Left lung (tissue), 4 donors: ENCODE measurements at regions not wholly inside any gene's neighbourhood (a gene's known extent, or its start where the extent isn't known, plus 50 kb on each side); places are given as distances from the start of the nearest gene placed in this dataset.

Source experiments
- ATAC-seq: fragments of 200-7000 bp; cut with Tn5 transposase; one replicate; pipeline ENCODE4 v1.9.1; 2020; ENCODE audit warnings: moderate library complexity
- DNase-seq, 4 donors: peaks; one replicate each; pipeline ENCODE4 v3.0.0-alpha.2; 2013 to 2020
- H3K27ac ChIP-seq, 2 donors: fragments of 200-600 bp; sonication (generic) in 1 of 2; one replicate each; pipeline versions ENCODE4 v1.5.0 to v1.8.0; 2020 to 2021
- H3K27me3 ChIP-seq, 2 donors: fragments of 200-600 bp; sonication (generic) in 1 of 2; one replicate each; pipeline versions ENCODE4 v1.5.0 to v1.8.0; 2020 to 2021
- H3K36me3 ChIP-seq, 2 donors: fragments of 200-600 bp; sonication (generic) in 1 of 2; one replicate each; pipeline versions ENCODE4 v1.5.0 to v1.8.0; 2020 to 2021
- H3K4me1 ChIP-seq, 2 donors: fragments of 200-600 bp; one replicate each; pipeline ENCODE4 v1.8.0; 2021
- H3K4me3 ChIP-seq, 2 donors: fragments of 200-600 bp; sonication (generic) in 1 of 2; one replicate each; pipeline versions ENCODE4 v1.5.0 to v1.8.0; 2020 to 2021; ENCODE audit warnings: mild to moderate bottlenecking in 1 of 2
- H3K9me3 ChIP-seq, 2 donors: fragments of 200-600 bp; sonication (generic) in 1 of 2; one replicate each; pipeline versions ENCODE4 v1.5.0 to v1.8.0; 2020 to 2021
- intact Hi-C, 2 donors: fragments of 100-400 bp; cut with DNase I; formaldehyde crosslinking; loops; one replicate each; pipeline versions ENCODE4 v1.11.2 to v1.14.2; 2022
- TF ChIP-seq, protein P1 (sequence below), 2 donors: fragments of 200-600 bp; sonication (generic) in 1 of 2; IDR thresholded peaks; one replicate each; pipeline versions ENCODE4 v1.5.0 to v1.8.0; 2021; ENCODE audit warnings: antibody characterized with exemption in 2 of 2
- donor health status: DM: no; HTN: yes; CAD: no.
- donor health status: DM: no; HTN: no; CAD: no.

DNA sequence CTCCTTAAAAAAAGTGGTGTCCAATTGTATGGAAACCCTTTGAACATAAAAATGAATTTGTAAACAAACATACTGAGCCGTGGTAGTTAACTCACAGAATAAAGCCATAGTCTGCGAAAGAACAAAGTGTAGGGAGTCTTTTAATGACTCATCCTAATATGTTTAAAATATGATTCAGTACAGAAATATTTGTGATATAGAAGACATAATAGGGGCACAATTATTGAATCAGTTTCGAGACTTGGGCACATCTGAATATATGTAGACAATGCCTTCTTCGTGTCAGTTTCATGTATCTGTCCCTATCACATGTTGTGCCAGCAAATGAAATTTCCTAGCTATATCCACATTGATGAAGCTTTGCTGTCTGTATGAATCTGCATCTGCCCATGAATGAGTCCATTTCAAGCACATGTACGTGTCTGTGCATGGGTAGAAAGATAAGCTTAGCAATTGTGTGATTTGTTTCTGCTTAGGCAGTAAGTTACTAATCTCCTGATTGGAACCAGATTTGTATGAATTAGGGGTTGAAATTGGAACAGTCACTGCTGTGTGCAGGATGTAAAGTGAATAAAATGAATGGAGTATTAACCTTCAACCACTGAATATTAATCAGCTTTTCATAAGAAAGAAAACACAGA, 112.5 kb upstream of the SOX9 start:
- Histone ChIP-seq H3K27ac (no peak overlapping the region), H3K4me1 (no peaks in the 10 kb centered on the region), H3K4me3 (no peak overlapping the region), H3K9me3 (no peaks in the 10 kb centered on the region), H3K27me3 (no peaks in the 10 kb centered on the region), H3K36me3 (no peaks in the 10 kb centered on the region)
- DNase-seq (no peak), ATAC-seq (no peak)
- TF ChIP-seq, protein P1, sequence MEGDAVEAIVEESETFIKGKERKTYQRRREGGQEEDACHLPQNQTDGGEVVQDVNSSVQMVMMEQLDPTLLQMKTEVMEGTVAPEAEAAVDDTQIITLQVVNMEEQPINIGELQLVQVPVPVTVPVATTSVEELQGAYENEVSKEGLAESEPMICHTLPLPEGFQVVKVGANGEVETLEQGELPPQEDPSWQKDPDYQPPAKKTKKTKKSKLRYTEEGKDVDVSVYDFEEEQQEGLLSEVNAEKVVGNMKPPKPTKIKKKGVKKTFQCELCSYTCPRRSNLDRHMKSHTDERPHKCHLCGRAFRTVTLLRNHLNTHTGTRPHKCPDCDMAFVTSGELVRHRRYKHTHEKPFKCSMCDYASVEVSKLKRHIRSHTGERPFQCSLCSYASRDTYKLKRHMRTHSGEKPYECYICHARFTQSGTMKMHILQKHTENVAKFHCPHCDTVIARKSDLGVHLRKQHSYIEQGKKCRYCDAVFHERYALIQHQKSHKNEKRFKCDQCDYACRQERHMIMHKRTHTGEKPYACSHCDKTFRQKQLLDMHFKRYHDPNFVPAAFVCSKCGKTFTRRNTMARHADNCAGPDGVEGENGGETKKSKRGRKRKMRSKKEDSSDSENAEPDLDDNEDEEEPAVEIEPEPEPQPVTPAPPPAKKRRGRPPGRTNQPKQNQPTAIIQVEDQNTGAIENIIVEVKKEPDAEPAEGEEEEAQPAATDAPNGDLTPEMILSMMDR (IDR thresholded peaks at IDR 0.05): no peak
- intact Hi-C loops: no loop called here

- peaks cover 0 to 3% of the 10 kb centered on the region in 2 donors for H3K9me3 ChIP-seq
- H3K4me3 ChIP-seq: no peak overlapping the region
- intact Hi-C loops: no loop called here
- H3K27me3 ChIP-seq: no peaks in the 10 kb centered on the region
- H3K27ac ChIP-seq: no peak overlapping the region
- DNase-seq: no peak
- no peak for ATAC-seq
- no peaks in the 10 kb centered on the region for H3K36me3 ChIP-seq
- TF ChIP-seq, protein P1 (IDR thresholded peaks at IDR 0.05): no peak
- H3K4me1 ChIP-seq: no peaks in the 10 kb centered on the region
These were observed 109.3 kb upstream of the SOX9 start for GRCh38 chr17:72011561-72011960.

- H3K4me3 ChIP-seq: no peak overlapping the region
- H3K27me3 ChIP-seq: peaks cover 0 to 7% of the 10 kb centered on the region in 2 donors
- no peak for ATAC-seq
- no peaks in the 10 kb centered on the region for H3K9me3 ChIP-seq
- no peak for DNase-seq
- no peaks in the 10 kb centered on the region for H3K36me3 ChIP-seq
- H3K4me1 ChIP-seq: no peaks in the 10 kb centered on the region
- TF ChIP-seq, protein P1 (IDR thresholded peaks at IDR 0.05): no peak
- intact Hi-C loops: no loop called here
- H3K27ac ChIP-seq: no peak overlapping the region
These were observed 99.3 kb upstream of the SOX9 start for GRCh38 chr17:72021417-72022041.

GRCh38 chr17:72022328-72023275, 98.2 kb upstream of the SOX9 start:
- intact Hi-C loops: no loop called here
- peak in 2 of 4 donors; percentile 57 to 72 for DNase-seq
- H3K27me3 ChIP-seq: peaks cover 0 to 7% of the 10 kb centered on the region in 2 donors
- no peaks in the 10 kb centered on the region for H3K9me3 ChIP-seq
- H3K36me3 ChIP-seq: no peaks in the 10 kb centered on the region
- H3K27ac ChIP-seq: no peak overlapping the region
- H3K4me3 ChIP-seq: no peak overlapping the region
- peak; percentile 77 for ATAC-seq
- no peaks in the 10 kb centered on the region for H3K4me1 ChIP-seq
- TF ChIP-seq, protein P1 (IDR thresholded peaks at IDR 0.05): no peak

DNA sequence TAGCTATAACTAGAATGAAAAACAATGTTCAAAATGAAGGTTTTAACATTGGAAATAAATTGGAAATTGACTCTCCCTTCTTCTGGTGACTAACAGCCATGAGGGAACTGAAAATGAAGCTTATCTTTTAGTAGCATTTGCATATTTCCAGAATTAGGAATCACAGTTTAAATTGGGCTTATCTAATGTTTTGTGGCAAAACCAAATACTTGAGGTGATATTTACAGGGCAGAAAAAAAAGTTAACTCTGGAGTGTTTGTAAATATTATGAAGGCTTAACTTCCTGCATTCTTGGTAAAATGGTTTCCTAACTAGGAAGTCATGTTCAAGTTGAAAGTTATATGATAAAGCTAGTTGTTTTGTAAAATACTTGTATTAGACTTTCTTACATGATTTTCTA, 96.4 kb upstream of the SOX9 start:
- TF ChIP-seq, protein P1 (IDR thresholded peaks at IDR 0.05): no peak
- intact Hi-C loops: no loop called here
- DNase-seq: no peak

More for the DNA sequence above, 96.4 kb upstream of the SOX9 start:
- H3K4me1 ChIP-seq: no peaks in the 10 kb centered on the region
- no peaks in the 10 kb centered on the region for H3K9me3 ChIP-seq
- H3K27me3 ChIP-seq: peaks cover 0 to 10% of the 10 kb centered on the region in 2 donors
- H3K27ac ChIP-seq: no peak overlapping the region
- ATAC-seq: peak; percentile 54
- H3K36me3 ChIP-seq: no peaks in the 10 kb centered on the region
- no peak overlapping the region for H3K4me3 ChIP-seq
